ENCODE measurements at regions not wholly inside any gene's neighbourhood (a gene's known extent, or its start where the extent isn't known, plus 50 kb on each side); places are given as distances from the start of the nearest gene placed in this dataset.
A peak's percentile ranks its signal among the peaks of the same experiment; 100 is the strongest.

- Mint-ChIP-seq H3K27ac (no peak overlapping the region), H3K27me3 (ENCODE audit: low read depth, poor library complexity) (peaks cover 3% of the 10 kb centered on the region), H3K4me1 (no peaks in the 10 kb centered on the region), H3K36me3 (ENCODE audit: low read depth) (no peaks in the 10 kb centered on the region), H3K9me3 (peaks cover 28% of the 10 kb centered on the region), H3K4me3 (no peak overlapping the region)
- DNase-seq, result no peak
- TF ChIP-seq, protein P1, sequence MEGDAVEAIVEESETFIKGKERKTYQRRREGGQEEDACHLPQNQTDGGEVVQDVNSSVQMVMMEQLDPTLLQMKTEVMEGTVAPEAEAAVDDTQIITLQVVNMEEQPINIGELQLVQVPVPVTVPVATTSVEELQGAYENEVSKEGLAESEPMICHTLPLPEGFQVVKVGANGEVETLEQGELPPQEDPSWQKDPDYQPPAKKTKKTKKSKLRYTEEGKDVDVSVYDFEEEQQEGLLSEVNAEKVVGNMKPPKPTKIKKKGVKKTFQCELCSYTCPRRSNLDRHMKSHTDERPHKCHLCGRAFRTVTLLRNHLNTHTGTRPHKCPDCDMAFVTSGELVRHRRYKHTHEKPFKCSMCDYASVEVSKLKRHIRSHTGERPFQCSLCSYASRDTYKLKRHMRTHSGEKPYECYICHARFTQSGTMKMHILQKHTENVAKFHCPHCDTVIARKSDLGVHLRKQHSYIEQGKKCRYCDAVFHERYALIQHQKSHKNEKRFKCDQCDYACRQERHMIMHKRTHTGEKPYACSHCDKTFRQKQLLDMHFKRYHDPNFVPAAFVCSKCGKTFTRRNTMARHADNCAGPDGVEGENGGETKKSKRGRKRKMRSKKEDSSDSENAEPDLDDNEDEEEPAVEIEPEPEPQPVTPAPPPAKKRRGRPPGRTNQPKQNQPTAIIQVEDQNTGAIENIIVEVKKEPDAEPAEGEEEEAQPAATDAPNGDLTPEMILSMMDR (IDR thresholded peaks at IDR 0.05), result no peak
Measured at GRCh38 chr1:106194206-106194605, 862.3 kb upstream of the PRMT6 start.

- DNase-seq, result no peak
- H3K27ac Mint-ChIP-seq, result no peak overlapping the region
- H3K27me3 Mint-ChIP-seq (ENCODE audit: low read depth, poor library complexity), result no peaks in the 10 kb centered on the region
- H3K4me3 Mint-ChIP-seq, result no peak overlapping the region
- TF ChIP-seq, protein P1 (IDR thresholded peaks at IDR 0.05), result no peak
- no peaks in the 10 kb centered on the region for H3K4me1 Mint-ChIP-seq
- H3K9me3 Mint-ChIP-seq, result no peaks in the 10 kb centered on the region
- no peaks in the 10 kb centered on the region for H3K36me3 Mint-ChIP-seq (ENCODE audit: low read depth)
Measured at GRCh38 chr1:106200711-106201110, 855.8 kb upstream of the PRMT6 start.

- DNase-seq, result no peak
- no peaks in the 10 kb centered on the region for H3K9me3 Mint-ChIP-seq
- no peaks in the 10 kb centered on the region for H3K36me3 Mint-ChIP-seq (ENCODE audit: low read depth)
- H3K27me3 Mint-ChIP-seq (ENCODE audit: low read depth, poor library complexity), result no peaks in the 10 kb centered on the region
- no peaks in the 10 kb centered on the region for H3K4me1 Mint-ChIP-seq
- H3K27ac Mint-ChIP-seq, result no peak overlapping the region
- no peak overlapping the region for H3K4me3 Mint-ChIP-seq
- TF ChIP-seq, protein P1 (IDR thresholded peaks at IDR 0.05), result no peak
Measured at GRCh38 chr1:106207185-106207584, 849.3 kb upstream of the PRMT6 start.

GRCh38 chr1:106217765-106218164, 838.7 kb upstream of the PRMT6 start:
- H3K27me3 Mint-ChIP-seq (ENCODE audit: low read depth, poor library complexity), result no peaks in the 10 kb centered on the region
- TF ChIP-seq, protein P1 (IDR thresholded peaks at IDR 0.05), result peak; percentile 23
- H3K4me3 Mint-ChIP-seq, result no peak overlapping the region
- H3K9me3 Mint-ChIP-seq, result no peaks in the 10 kb centered on the region
- H3K36me3 Mint-ChIP-seq (ENCODE audit: low read depth), result no peaks in the 10 kb centered on the region
- no peaks in the 10 kb centered on the region for H3K4me1 Mint-ChIP-seq
- no peak for DNase-seq
- no peak overlapping the region for H3K27ac Mint-ChIP-seq

GRCh38 chr1:106222403-106222802, 834.1 kb upstream of the PRMT6 start:
- H3K4me1 Mint-ChIP-seq, result no peaks in the 10 kb centered on the region
- no peaks in the 10 kb centered on the region for H3K36me3 Mint-ChIP-seq (ENCODE audit: low read depth)
- no peaks in the 10 kb centered on the region for H3K9me3 Mint-ChIP-seq
- H3K27ac Mint-ChIP-seq, result no peak overlapping the region
- no peak overlapping the region for H3K4me3 Mint-ChIP-seq
- no peaks in the 10 kb centered on the region for H3K27me3 Mint-ChIP-seq (ENCODE audit: low read depth, poor library complexity)
- TF ChIP-seq, protein P1 (IDR thresholded peaks at IDR 0.05), result no peak
- DNase-seq, result no peak

GRCh38 chr1:106223213-106223612, 833.3 kb upstream of the PRMT6 start:
- no peaks in the 10 kb centered on the region for H3K9me3 Mint-ChIP-seq
- no peaks in the 10 kb centered on the region for H3K36me3 Mint-ChIP-seq (ENCODE audit: low read depth)
- H3K4me3 Mint-ChIP-seq, result no peak overlapping the region
- H3K27me3 Mint-ChIP-seq (ENCODE audit: low read depth, poor library complexity), result no peaks in the 10 kb centered on the region
- DNase-seq, result no peak
- H3K27ac Mint-ChIP-seq, result no peak overlapping the region
- TF ChIP-seq, protein P1 (IDR thresholded peaks at IDR 0.05), result no peak
- no peaks in the 10 kb centered on the region for H3K4me1 Mint-ChIP-seq

Measured in nephron progenitor cell (in vitro differentiated cells).